HG03354 (cell line): ENCODE measurements at regions not wholly inside any gene's neighbourhood (a gene's known extent, or its start where the extent isn't known, plus 50 kb on each side); places are given as distances from the start of the nearest gene placed in this dataset.
A peak's percentile ranks its signal among the peaks of the same experiment; 100 is the strongest.
"Not testable (repeated sequence)": the region's sequence is repeated elsewhere in the genome, so short reads cannot be mapped to it uniquely, and the experiment has no call there.

ENCODE experiments used
- ATAC-seq: cut with Tn5 transposase; IDR thresholded peaks from one replicate; pipeline ENCODE4 v1.9.1; 2021; ENCODE audit warnings: mild to moderate bottlenecking; ENCODE audit not compliant: unreplicated experiment, poor library complexity, severe bottlenecking

- no peak for ATAC-seq
Observed at GRCh38 chr5:100641833-100642232, 106.7 kb downstream of the FAM174A start.

GRCh38 chr5:100643473-100643872 is 108.3 kb downstream of the FAM174A start:
- ATAC-seq = no peak

- no peak for ATAC-seq
Observed at GRCh38 chr5:100644185-100644584, 109.0 kb downstream of the FAM174A start.

GRCh38 chr5:100644776-100645175 is 109.6 kb downstream of the FAM174A start:
- no peak for ATAC-seq

GRCh38 chr5:100646011-100646410 is 110.8 kb downstream of the FAM174A start:
- ATAC-seq = no peak

GRCh38 chr5:100646691-100647090 is 111.5 kb downstream of the FAM174A start:
- no peak for ATAC-seq

GRCh38 chr5:100647461-100648230 is 112.5 kb downstream of the FAM174A start:
- peak; percentile 75 for ATAC-seq

- no peak for ATAC-seq
Observed at GRCh38 chr5:100654895-100655294, 119.7 kb downstream of the FAM174A start.

GRCh38 chr5:100656771-100657170 is 121.6 kb downstream of the FAM174A start:
- ATAC-seq = not testable (repeated sequence)

- ATAC-seq = no peak
Observed at GRCh38 chr5:100659080-100659795, 124.1 kb downstream of the FAM174A start.

- ATAC-seq = no peak
Observed at GRCh38 chr5:100664140-100664539, 129.0 kb downstream of the FAM174A start.

GRCh38 chr5:100667161-100667630 is 132.0 kb downstream of the FAM174A start:
- peak; percentile 80 for ATAC-seq

GRCh38 chr5:100668511-100668910 is 133.3 kb downstream of the FAM174A start:
- ATAC-seq = no peak

GRCh38 chr5:100676817-100677631 is 141.8 kb downstream of the FAM174A start:
- ATAC-seq = no peak

GRCh38 chr5:100682625-100683024 is 147.5 kb downstream of the FAM174A start:
- ATAC-seq = no peak

GRCh38 chr5:100683881-100684280 is 148.7 kb downstream of the FAM174A start:
- no peak for ATAC-seq

GRCh38 chr5:100685122-100685521 is 149.9 kb downstream of the FAM174A start:
- not testable (repeated sequence) for ATAC-seq

GRCh38 chr5:100688834-100689233 is 153.7 kb downstream of the FAM174A start:
- ATAC-seq = not testable (repeated sequence)

- no peak for ATAC-seq
Observed at GRCh38 chr5:100690036-100690560, 154.9 kb downstream of the FAM174A start.

GRCh38 chr5:100691085-100691484 is 155.9 kb downstream of the FAM174A start:
- peak; percentile 68 for ATAC-seq
